ENCODE measurements at regions not wholly inside any gene's neighbourhood (a gene's known extent, or its start where the extent isn't known, plus 50 kb on each side); places are given as distances from the start of the nearest gene placed in this dataset.

- Histone ChIP-seq H2AFZ (ENCODE audit: low read depth, low read length) (no peak overlapping the region), H3K27ac (ENCODE audit: low read length) (no peak overlapping the region), H3K9me3 (ENCODE audit: low read length) (no peaks in the 10 kb centered on the region), H3K36me3 (ENCODE audit: insufficient read depth, low read length) (no peaks in the 10 kb centered on the region), H3K79me2 (replicated peaks; ENCODE audit: insufficient read depth, low read length) (no peaks in the 10 kb centered on the region), H3K27me3 (ENCODE audit: insufficient read depth, low read depth, low read length) (no peaks in the 10 kb centered on the region), H3K9me2 (ENCODE audit: insufficient read depth, low read length) (no peaks in the 10 kb centered on the region), H4K20me1 (ENCODE audit: insufficient read depth) (no peaks in the 10 kb centered on the region), H3K9ac (ENCODE audit: low read length) (no peak overlapping the region), H3K4me3 (ENCODE audit: low read length) (no peak overlapping the region), H3K4me2 (ENCODE audit: low read length) (no peak overlapping the region), H3F3A (ENCODE audit: insufficient read depth, low read length, poor library complexity, severe bottlenecking) (no peaks in the 10 kb centered on the region)
- TF ChIP-seq MXI1 (conservative IDR thresholded peaks at IDR 0.05; ENCODE audit: poor library complexity, severe bottlenecking) (no peak), POLR2AphosphoS5 (IDR thresholded peaks at IDR 0.05) (no peak), REST (IDR thresholded peaks at IDR 0.05; ENCODE audit: borderline replicate concordance) (no peak)
Measured at GRCh38 chr12:60529723-60530122, 933.9 kb downstream of the SLC16A7 start.

GRCh38 chr12:60535363-60535762 lies 939.5 kb downstream of the SLC16A7 start:
- H4K20me1 ChIP-seq (ENCODE audit: insufficient read depth) = no peaks in the 10 kb centered on the region
- no peak overlapping the region for H3K4me2 ChIP-seq (ENCODE audit: low read length)
- H3F3A ChIP-seq (ENCODE audit: insufficient read depth, low read length, poor library complexity, severe bottlenecking) = no peaks in the 10 kb centered on the region
- no peaks in the 10 kb centered on the region for H3K9me2 ChIP-seq (ENCODE audit: insufficient read depth, low read length)
- no peak overlapping the region for H2AFZ ChIP-seq (ENCODE audit: low read depth, low read length)
- no peak overlapping the region for H3K4me3 ChIP-seq (ENCODE audit: low read length)
- H3K36me3 ChIP-seq (ENCODE audit: insufficient read depth, low read length) = no peaks in the 10 kb centered on the region
- H3K9me3 ChIP-seq (ENCODE audit: low read length) = no peaks in the 10 kb centered on the region
- H3K27ac ChIP-seq (ENCODE audit: low read length) = no peak overlapping the region
- no peaks in the 10 kb centered on the region for H3K79me2 ChIP-seq (replicated peaks; ENCODE audit: insufficient read depth, low read length)
- no peaks in the 10 kb centered on the region for H3K27me3 ChIP-seq (ENCODE audit: insufficient read depth, low read depth, low read length)
- no peak overlapping the region for H3K9ac ChIP-seq (ENCODE audit: low read length)
- TF ChIP-seq SMC3 (conservative IDR thresholded peaks at IDR 0.05; ENCODE audit: poor library complexity) = no peak
- TF ChIP-seq RAD21 (conservative IDR thresholded peaks at IDR 0.05) = no peak
- no peak for TF ChIP-seq TAF1 (IDR thresholded peaks at IDR 0.05; ENCODE audit: low read depth)
- TF ChIP-seq POLR2AphosphoS5 (IDR thresholded peaks at IDR 0.05) = no peak
- no peak for TF ChIP-seq EP300 (conservative IDR thresholded peaks at IDR 0.05; ENCODE audit: poor library complexity, severe bottlenecking)
- TF ChIP-seq REST (IDR thresholded peaks at IDR 0.05; ENCODE audit: borderline replicate concordance) = no peak
- TF ChIP-seq MXI1 (conservative IDR thresholded peaks at IDR 0.05; ENCODE audit: poor library complexity, severe bottlenecking) = no peak
- TF ChIP-seq CTCF (IDR thresholded peaks at IDR 0.05; ENCODE audit: poor library complexity, severe bottlenecking) = no peak
- no peak for TF ChIP-seq EZH2 (IDR thresholded peaks at IDR 0.05; ENCODE audit: borderline replicate concordance, insufficient read depth, low read length, poor library complexity, severe bottlenecking)

Measured in neural cell (in vitro differentiated cells).